ENCODE measurements at regions not wholly inside any gene's neighbourhood (a gene's known extent, or its start where the extent isn't known, plus 50 kb on each side); places are given as distances from the start of the nearest gene placed in this dataset.
A peak's percentile ranks its signal among the peaks of the same experiment; 100 is the strongest.

- no peak for TF ChIP-seq ZNF416 (CRISPR knock-in tag; IDR thresholded peaks at IDR 0.05)
- 0 out of 2 replicates have a peak, but pooled peaks have one; percentile 17 for TF ChIP-seq ZNF232 (CRISPR knock-in tag; IDR thresholded peaks at IDR 0.05)
- peak; percentile 79; the same call in 1 of the 2 replicates for TF ChIP-seq TEAD1 (CRISPR knock-in tag; IDR thresholded peaks at IDR 0.05)
- TF ChIP-seq ZSCAN18 (CRISPR knock-in tag; IDR thresholded peaks at IDR 0.05): peak; percentile 71
- no peak for TF ChIP-seq ZNF423 (CRISPR knock-in tag; IDR thresholded peaks at IDR 0.05)
- TF ChIP-seq ATF6 (CRISPR knock-in tag; IDR thresholded peaks at IDR 0.05): no peak
- TF ChIP-seq PRRX2 (CRISPR knock-in tag; IDR thresholded peaks at IDR 0.05): 0 out of 2 replicates have a peak, but pooled peaks have one; percentile 58
- TF ChIP-seq ERG (CRISPR knock-in tag; IDR thresholded peaks at IDR 0.05): 0 out of 2 replicates have a peak, but pooled peaks have one; percentile 49
- no peak for TF ChIP-seq NR1H2 (CRISPR knock-in tag; IDR thresholded peaks at IDR 0.05)
Measured at GRCh38 chr12:46669720-46670119, 156.1 kb downstream of the SLC38A4 start (continued).

- ATAC-seq: no peak
- Mint-ChIP-seq H3K4me3 (no peak overlapping the region), H3K27ac (no peak overlapping the region), H3K36me3 (peaks cover 36% of the 10 kb centered on the region), H3K27me3 (ENCODE audit: low read depth) (no peaks in the 10 kb centered on the region), H3K9me3 (peaks cover 35% of the 10 kb centered on the region), H3K4me1 (peaks cover 52% of the 10 kb centered on the region)
- ChIA-PET CTCF (no interaction called here), POLR2A (no interaction called here)
- DNase-seq (ENCODE audit: low spot score): no peak
- TF ChIP-seq CDX4 (CRISPR knock-in tag; IDR thresholded peaks at IDR 0.05; ENCODE audit: borderline replicate concordance): no peak
- no peak for TF ChIP-seq ZNF232 (CRISPR knock-in tag; IDR thresholded peaks at IDR 0.05)
- no peak for TF ChIP-seq JUN (CRISPR knock-in tag; IDR thresholded peaks at IDR 0.05)
- no peak for TF ChIP-seq ARID4B (CRISPR knock-in tag; IDR thresholded peaks at IDR 0.05; ENCODE audit: borderline replicate concordance)
- TF ChIP-seq TP53 (CRISPR knock-in tag; IDR thresholded peaks at IDR 0.05): no peak
- no peak for TF ChIP-seq OVOL2 (CRISPR knock-in tag; IDR thresholded peaks at IDR 0.05; ENCODE audit: borderline replicate concordance)
- TF ChIP-seq ZMAT4 (CRISPR knock-in tag; IDR thresholded peaks at IDR 0.05): no peak
- no peak for TF ChIP-seq NFE2L1 (CRISPR knock-in tag; IDR thresholded peaks at IDR 0.05)
- TF ChIP-seq GRHL2 (CRISPR knock-in tag; IDR thresholded peaks at IDR 0.05; ENCODE audit: insufficient replicate concordance, severe bottlenecking): no peak
- TF ChIP-seq ZBTB43 (CRISPR knock-in tag; IDR thresholded peaks at IDR 0.05): no peak
- no peak for TF ChIP-seq E2F4 (CRISPR knock-in tag; IDR thresholded peaks at IDR 0.05; ENCODE audit: borderline replicate concordance, low read depth)
- TF ChIP-seq ELF4 (CRISPR knock-in tag; IDR thresholded peaks at IDR 0.05; ENCODE audit: low read depth): no peak
- TF ChIP-seq TEAD4 (CRISPR knock-in tag; IDR thresholded peaks at IDR 0.05): no peak
Measured at GRCh38 chr12:46667551-46667950, 158.2 kb downstream of the SLC38A4 start.

All from WTC11 (cell line).